HG02678 (cell line): ENCODE measurements at regions not wholly inside any gene's neighbourhood (a gene's known extent, or its start where the extent isn't known, plus 50 kb on each side); places are given as distances from the start of the nearest gene placed in this dataset.

Experiments
- ATAC-seq: cut with Tn5 transposase; IDR thresholded peaks from one replicate; pipeline ENCODE4 v1.9.1; 2021; ENCODE audit warnings: mild to moderate bottlenecking, moderate library complexity; ENCODE audit not compliant: unreplicated experiment

GRCh38 chr6:166775923-166776220 lies 148.8 kb upstream of the RPS6KA2 start:
- ATAC-seq: no peak

- ATAC-seq: no peak
These were observed 148.3 kb upstream of the RPS6KA2 start for GRCh38 chr6:166775180-166775922.

- ATAC-seq: no peak
These were observed 147.7 kb upstream of the RPS6KA2 start for GRCh38 chr6:166774770-166775169.

- no peak for ATAC-seq
These were observed 147.2 kb upstream of the RPS6KA2 start for GRCh38 chr6:166774292-166774691.

GRCh38 chr6:166772518-166772917 lies 145.5 kb upstream of the RPS6KA2 start:
- no peak for ATAC-seq

- ATAC-seq: no peak
These were observed 144.7 kb upstream of the RPS6KA2 start for GRCh38 chr6:166771701-166772100.

- ATAC-seq: no peak
These were observed 143.4 kb upstream of the RPS6KA2 start for GRCh38 chr6:166770216-166771116.

- no peak for ATAC-seq
These were observed 142.6 kb upstream of the RPS6KA2 start for GRCh38 chr6:166769648-166770047.

GRCh38 chr6:166768761-166769160 lies 141.7 kb upstream of the RPS6KA2 start:
- no peak for ATAC-seq

- ATAC-seq: no peak
These were observed 140.2 kb upstream of the RPS6KA2 start for GRCh38 chr6:166767230-166767629.

GRCh38 chr6:166766769-166767168 lies 139.7 kb upstream of the RPS6KA2 start:
- no peak for ATAC-seq

GRCh38 chr6:166765234-166765541 lies 138.1 kb upstream of the RPS6KA2 start:
- no peak for ATAC-seq

- ATAC-seq: no peak
These were observed 137.6 kb upstream of the RPS6KA2 start for GRCh38 chr6:166764473-166765233.

- ATAC-seq: no peak
These were observed 136.8 kb upstream of the RPS6KA2 start for GRCh38 chr6:166763606-166764472.

- ATAC-seq: no peak
These were observed 134.8 kb upstream of the RPS6KA2 start for GRCh38 chr6:166761801-166762200.

- ATAC-seq: no peak
These were observed 133.2 kb upstream of the RPS6KA2 start for GRCh38 chr6:166760288-166760687.

- ATAC-seq: no peak
These were observed 131.2 kb upstream of the RPS6KA2 start for GRCh38 chr6:166758136-166758704.

GRCh38 chr6:166757232-166758135 lies 130.4 kb upstream of the RPS6KA2 start:
- ATAC-seq: no peak
